ENCODE measurements at regions not wholly inside any gene's neighbourhood (a gene's known extent, or its start where the extent isn't known, plus 50 kb on each side); places are given as distances from the start of the nearest gene placed in this dataset.

DNA sequence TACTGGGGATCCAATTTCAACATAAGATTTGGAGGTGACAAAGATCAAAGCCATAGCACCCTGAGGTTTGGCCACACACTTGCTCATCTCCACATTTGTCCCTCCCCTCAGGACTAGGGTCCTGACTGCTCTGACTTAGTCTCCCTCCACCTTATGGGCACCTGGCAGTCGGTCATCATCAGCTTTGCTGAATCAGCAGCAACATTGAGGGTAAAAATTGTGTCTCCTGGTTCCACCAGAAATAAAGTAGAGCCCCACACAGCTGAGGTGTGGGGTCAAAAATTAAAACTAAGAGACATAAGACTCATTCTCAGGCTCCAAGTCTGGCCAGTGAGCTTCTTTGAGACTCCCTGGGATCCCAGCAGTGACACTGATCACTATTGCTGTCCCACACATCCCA lies 56.2 kb downstream of the GGTLC2 start:
- TF ChIP-seq POLR2A (IDR thresholded peaks at IDR 0.05; ENCODE audit: low read length) (no peak), GATA1 (IDR thresholded peaks at IDR 0.05; ENCODE audit: low read depth, low read length) (no peak)
